ENCODE measurements at regions not wholly inside any gene's neighbourhood (a gene's known extent, or its start where the extent isn't known, plus 50 kb on each side); places are given as distances from the start of the nearest gene placed in this dataset.

GRCh38 chr11:113577356-113578032 lies 102.3 kb upstream of the DRD2 start:
- no peak for TF ChIP-seq CTCF (IDR thresholded peaks at IDR 0.05; ENCODE audit: extremely low read depth in 1 of 2, insufficient read depth in 1 of 2, low read depth in 1 of 2, low read length in 2 of 2)
- no peak for TF ChIP-seq JUN (IDR thresholded peaks at IDR 0.05; ENCODE audit: borderline replicate concordance, insufficient read depth, insufficient read length, low read depth)
- TF ChIP-seq EZH2 (IDR thresholded peaks at IDR 0.05; ENCODE audit: borderline replicate concordance, low read depth, low read length, severe bottlenecking), result no peak
- no peak for TF ChIP-seq POLR2A (IDR thresholded peaks at IDR 0.05; ENCODE audit: low read depth, low read length)
- no peak for TF ChIP-seq POLR2AphosphoS5 (IDR thresholded peaks at IDR 0.05; ENCODE audit: insufficient read depth, low read depth, low read length)
- TF ChIP-seq FOS (IDR thresholded peaks at IDR 0.05; ENCODE audit: borderline replicate concordance, insufficient read depth, low read length), result no peak
- TF ChIP-seq MAX (IDR thresholded peaks at IDR 0.05; ENCODE audit: insufficient read depth, insufficient read length), result no peak
- no peak for TF ChIP-seq GATA2 (IDR thresholded peaks at IDR 0.05; ENCODE audit: insufficient read depth, insufficient read length, low read depth, low read length)

Measured in endothelial cell of umbilical vein (primary cell).